Mesendoderm (in vitro differentiated cells): ENCODE measurements at regions not wholly inside any gene's neighbourhood (a gene's known extent, or its start where the extent isn't known, plus 50 kb on each side); places are given as distances from the start of the nearest gene placed in this dataset.

ENCODE experiments used
- DNase-seq: peaks from one replicate; pipeline ENCODE4 v3.0.0; 2013
- H2AK5ac ChIP-seq: 2 replicates; pipeline ENCODE4 v1.6.1; 2013; ENCODE audit warnings: low read length, inconsistent platforms
- H2BK120ac ChIP-seq: 2 replicates; pipeline ENCODE4 v1.6.1; 2013; ENCODE audit warnings: low read depth, mild to moderate bottlenecking, low read length, moderate library complexity, mixed read lengths
- H2BK15ac ChIP-seq: replicated peaks from 2 replicates; pipeline ENCODE4 v1.6.1; 2013; ENCODE audit warnings: low read depth, mild to moderate bottlenecking, moderate library complexity
- H2BK5ac ChIP-seq: 2 replicates; pipeline ENCODE4 v1.6.1; 2013; ENCODE audit warnings: low read length, inconsistent platforms
- H3K18ac ChIP-seq: 2 replicates; pipeline ENCODE4 v1.6.1; 2013; ENCODE audit warnings: mild to moderate bottlenecking, low read length, mixed read lengths
- H3K23ac ChIP-seq: one replicate; pipeline ENCODE4 v1.6.1; 2013; ENCODE audit warnings: low read length
- H3K27ac ChIP-seq: 2 replicates; pipeline ENCODE4 v1.5.1; 2013; ENCODE audit warnings: low read depth, mild to moderate bottlenecking, inconsistent platforms, low read length, moderate library complexity
- H3K27me3 ChIP-seq: 2 replicates; pipeline ENCODE4 v1.6.1; 2013; ENCODE audit warnings: low read length, control low read depth, mild to moderate bottlenecking, inconsistent platforms; ENCODE audit not compliant: insufficient read depth, poor library complexity
- H3K36me3 ChIP-seq: 2 replicates; pipeline ENCODE4 v1.6.1; 2013; ENCODE audit warnings: low read length, inconsistent platforms; ENCODE audit not compliant: control insufficient read depth, insufficient read depth
- H3K4ac ChIP-seq: one replicate; pipeline ENCODE4 v1.6.1; 2013; ENCODE audit warnings: low read depth, mild to moderate bottlenecking, low read length, moderate library complexity
- H3K4me1 ChIP-seq: 2 replicates; pipeline ENCODE4 v1.6.1; 2013; ENCODE audit warnings: low read depth, low read length, inconsistent platforms; ENCODE audit not compliant: control insufficient read depth
- H3K4me2 ChIP-seq: 2 replicates; pipeline ENCODE4 v1.6.1; 2013; ENCODE audit warnings: low read length
- H3K4me3 ChIP-seq: 2 replicates; pipeline ENCODE4 v1.5.1; 2013; ENCODE audit warnings: mild to moderate bottlenecking, low read length
- H3K56ac ChIP-seq: one replicate; pipeline ENCODE4 v1.6.1; 2013; ENCODE audit warnings: low read length
- H3K79me1 ChIP-seq: 2 replicates; pipeline ENCODE4 v1.6.1; 2013; ENCODE audit warnings: low read length, inconsistent platforms
- H3K79me2 ChIP-seq: 2 replicates; pipeline ENCODE4 v1.6.1; 2013; ENCODE audit warnings: mild to moderate bottlenecking, low read length; ENCODE audit not compliant: control insufficient read depth, insufficient read depth
- H3K9ac ChIP-seq: 2 replicates; pipeline ENCODE4 v1.6.1; 2013; ENCODE audit warnings: low read length, inconsistent platforms
- H4K5ac ChIP-seq: one replicate; pipeline ENCODE4 v1.6.1; 2013; ENCODE audit warnings: low read length
- H4K8ac ChIP-seq: one replicate; pipeline ENCODE4 v1.6.1; 2013; ENCODE audit warnings: low read depth, mild to moderate bottlenecking, control low read depth, low read length, moderate library complexity
- WGBS: extraction: QIAGEN DNeasy Blood & Tissue Kit; methylation state at CpG from one replicate; pipeline ENCODE4 v1.1.7; 2013; ENCODE audit warnings: low lambda C conversion rate, missing lambda C conversion rate; ENCODE audit not compliant: insufficient coverage; ENCODE audit errors: extremely low coverage; 5-methylcytosine and 5-hydroxymethylcytosine counted together

- Histone ChIP-seq H3K27me3 (no peaks in the 10 kb centered on the region), H3K4me1 (no peaks in the 10 kb centered on the region), H2AK5ac (no peak overlapping the region), H3K4me2 (no peak overlapping the region), H3K27ac (no peak overlapping the region), H3K4me3 (no peak overlapping the region), H3K23ac (no peak overlapping the region), H3K36me3 (no peaks in the 10 kb centered on the region), H2BK120ac (no peak overlapping the region), H2BK15ac (no peak overlapping the region), H4K8ac (no peak overlapping the region), H3K79me1 (no peaks in the 10 kb centered on the region), H3K79me2 (no peaks in the 10 kb centered on the region), H3K18ac (no peak overlapping the region), H3K56ac (no peak overlapping the region), H3K4ac (no peak overlapping the region), H3K9ac (no peak overlapping the region), H2BK5ac (no peak overlapping the region), H4K5ac (no peak overlapping the region)
- WGBS: no CpG with 5 or more reads among the region's 2 CpGs
- no peak for DNase-seq
Observed at GRCh38 chrX:40931921-40932320, 153.3 kb upstream of the USP9X start.

DNA sequence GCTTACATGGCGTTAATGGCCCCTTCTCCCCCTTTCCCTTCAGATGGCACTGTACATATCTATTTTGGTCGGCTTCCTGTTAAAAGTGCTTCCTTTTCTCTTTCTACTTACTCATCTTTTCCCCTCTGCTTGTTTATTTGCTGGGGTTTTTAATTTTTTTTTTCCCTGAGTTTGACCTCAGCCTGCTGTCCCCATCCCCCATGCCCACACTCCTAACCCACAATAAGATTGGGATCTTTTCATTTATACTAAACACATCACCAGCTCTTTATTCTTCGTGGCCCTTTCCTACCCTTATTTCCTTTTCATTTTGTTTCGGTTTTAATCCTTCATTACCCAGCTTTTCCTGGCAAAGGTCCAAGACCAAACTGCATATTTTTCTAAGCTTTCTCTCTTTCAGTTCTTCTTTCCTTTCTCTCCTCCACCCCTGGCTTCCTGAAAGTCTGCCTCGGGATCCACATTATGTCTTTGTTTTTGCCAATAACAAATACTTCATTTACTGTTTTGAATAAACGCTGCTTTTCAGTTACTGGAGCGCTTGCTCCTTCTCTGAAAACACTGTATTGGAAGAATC is 152.0 kb upstream of the USP9X start:
- Histone ChIP-seq H2BK15ac (no peak overlapping the region), H4K5ac (no peak overlapping the region), H2AK5ac (no peak overlapping the region), H3K4me1 (no peaks in the 10 kb centered on the region), H3K18ac (no peak overlapping the region), H2BK5ac (no peak overlapping the region), H3K23ac (no peak overlapping the region), H3K4me3 (no peak overlapping the region), H3K79me2 (no peaks in the 10 kb centered on the region), H3K4me2 (no peak overlapping the region), H4K8ac (no peak overlapping the region), H2BK120ac (no peak overlapping the region), H3K4ac (no peak overlapping the region), H3K36me3 (no peaks in the 10 kb centered on the region), H3K9ac (no peak overlapping the region), H3K56ac (no peak overlapping the region), H3K27me3 (no peaks in the 10 kb centered on the region), H3K27ac (no peak overlapping the region), H3K79me1 (no peaks in the 10 kb centered on the region)
- no peak for DNase-seq
- no CpG with 5 or more reads among the region's 7 CpGs for WGBS

- H3K27ac ChIP-seq: no peak overlapping the region
- no peak overlapping the region for H4K5ac ChIP-seq
- no peak overlapping the region for H2BK15ac ChIP-seq
- no peak overlapping the region for H3K18ac ChIP-seq
- H2AK5ac ChIP-seq: no peak overlapping the region
- WGBS: no CpG with 5 or more reads among the region's 5 CpGs
- no peaks in the 10 kb centered on the region for H3K4me1 ChIP-seq
- H3K23ac ChIP-seq: no peak overlapping the region
- DNase-seq: peak; percentile 30
- H2BK120ac ChIP-seq: no peak overlapping the region
- no peak overlapping the region for H4K8ac ChIP-seq
- no peak overlapping the region for H3K56ac ChIP-seq
- no peaks in the 10 kb centered on the region for H3K36me3 ChIP-seq
- H3K9ac ChIP-seq: no peak overlapping the region
- no peaks in the 10 kb centered on the region for H3K79me1 ChIP-seq
- no peaks in the 10 kb centered on the region for H3K27me3 ChIP-seq
- no peak overlapping the region for H3K4me3 ChIP-seq
- no peaks in the 10 kb centered on the region for H3K79me2 ChIP-seq
- no peak overlapping the region for H2BK5ac ChIP-seq
- H3K4ac ChIP-seq: no peak overlapping the region
- H3K4me2 ChIP-seq: no peak overlapping the region
Observed at GRCh38 chrX:40933706-40934425, 151.4 kb upstream of the USP9X start.

- no peak overlapping the region for H2BK15ac ChIP-seq
- WGBS: no CpG with 5 or more reads among the region's 6 CpGs
- no peak overlapping the region for H3K9ac ChIP-seq
Observed at GRCh38 chrX:40936827-40937226, 148.4 kb upstream of the USP9X start.

DNA sequence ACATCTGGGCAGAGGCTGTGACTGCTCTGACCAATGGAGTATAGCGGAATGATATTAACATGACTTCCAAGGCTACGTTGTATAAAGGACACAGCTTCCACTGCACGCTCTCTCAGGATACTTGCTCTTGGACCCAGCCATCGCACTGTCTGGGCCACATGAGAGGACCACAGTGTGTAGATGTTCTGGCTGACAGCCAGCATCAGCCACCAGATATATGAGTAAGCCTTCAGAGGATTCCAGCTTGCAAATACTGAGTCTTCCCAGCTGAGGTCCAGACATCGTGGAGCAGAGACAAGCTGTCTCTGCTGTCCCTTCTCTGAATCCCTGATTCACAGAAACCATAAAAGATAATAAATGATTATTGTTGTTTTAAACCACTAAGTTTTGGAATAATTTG is 146.8 kb upstream of the USP9X start:
- H3K4me1 ChIP-seq: no peaks in the 10 kb centered on the region
- H3K79me1 ChIP-seq: no peaks in the 10 kb centered on the region
- no peaks in the 10 kb centered on the region for H3K79me2 ChIP-seq

More at GRCh38 chrX:40936827-40937226, 148.4 kb upstream of the USP9X start:
- H3K4ac ChIP-seq: no peak overlapping the region
- no peak overlapping the region for H3K27ac ChIP-seq
- no peak overlapping the region for H3K4me3 ChIP-seq
- H2BK5ac ChIP-seq: no peak overlapping the region
- no peak overlapping the region for H2BK120ac ChIP-seq
- H3K36me3 ChIP-seq: no peaks in the 10 kb centered on the region
- H3K4me1 ChIP-seq: no peaks in the 10 kb centered on the region
- H3K27me3 ChIP-seq: no peaks in the 10 kb centered on the region
- H4K5ac ChIP-seq: no peak overlapping the region
- H3K56ac ChIP-seq: no peak overlapping the region
- H3K23ac ChIP-seq: no peak overlapping the region
- H4K8ac ChIP-seq: no peak overlapping the region
- H3K79me2 ChIP-seq: no peaks in the 10 kb centered on the region
- no peak overlapping the region for H3K4me2 ChIP-seq
- no peak overlapping the region for H2AK5ac ChIP-seq
- DNase-seq: no peak
- H3K18ac ChIP-seq: no peak overlapping the region
- no peaks in the 10 kb centered on the region for H3K79me1 ChIP-seq

More for the DNA sequence above, 146.8 kb upstream of the USP9X start:
- no peak overlapping the region for H3K23ac ChIP-seq
- DNase-seq: no peak
- H4K8ac ChIP-seq: no peak overlapping the region
- no peak overlapping the region for H3K4ac ChIP-seq
- no peak overlapping the region for H2BK5ac ChIP-seq
- H3K4me3 ChIP-seq: no peak overlapping the region
- H3K36me3 ChIP-seq: no peaks in the 10 kb centered on the region
- no peak overlapping the region for H3K56ac ChIP-seq
- H2BK120ac ChIP-seq: no peak overlapping the region
- no peak overlapping the region for H2BK15ac ChIP-seq
- WGBS: no CpG with 5 or more reads among the region's 5 CpGs
- H3K27ac ChIP-seq: no peak overlapping the region
- H3K4me2 ChIP-seq: no peak overlapping the region
- H3K9ac ChIP-seq: no peak overlapping the region
- H4K5ac ChIP-seq: no peak overlapping the region
- H3K27me3 ChIP-seq: no peaks in the 10 kb centered on the region
- H3K18ac ChIP-seq: no peak overlapping the region
- no peak overlapping the region for H2AK5ac ChIP-seq
